ENCODE measurements at regions not wholly inside any gene's neighbourhood (a gene's known extent, or its start where the extent isn't known, plus 50 kb on each side); places are given as distances from the start of the nearest gene placed in this dataset.

DNA sequence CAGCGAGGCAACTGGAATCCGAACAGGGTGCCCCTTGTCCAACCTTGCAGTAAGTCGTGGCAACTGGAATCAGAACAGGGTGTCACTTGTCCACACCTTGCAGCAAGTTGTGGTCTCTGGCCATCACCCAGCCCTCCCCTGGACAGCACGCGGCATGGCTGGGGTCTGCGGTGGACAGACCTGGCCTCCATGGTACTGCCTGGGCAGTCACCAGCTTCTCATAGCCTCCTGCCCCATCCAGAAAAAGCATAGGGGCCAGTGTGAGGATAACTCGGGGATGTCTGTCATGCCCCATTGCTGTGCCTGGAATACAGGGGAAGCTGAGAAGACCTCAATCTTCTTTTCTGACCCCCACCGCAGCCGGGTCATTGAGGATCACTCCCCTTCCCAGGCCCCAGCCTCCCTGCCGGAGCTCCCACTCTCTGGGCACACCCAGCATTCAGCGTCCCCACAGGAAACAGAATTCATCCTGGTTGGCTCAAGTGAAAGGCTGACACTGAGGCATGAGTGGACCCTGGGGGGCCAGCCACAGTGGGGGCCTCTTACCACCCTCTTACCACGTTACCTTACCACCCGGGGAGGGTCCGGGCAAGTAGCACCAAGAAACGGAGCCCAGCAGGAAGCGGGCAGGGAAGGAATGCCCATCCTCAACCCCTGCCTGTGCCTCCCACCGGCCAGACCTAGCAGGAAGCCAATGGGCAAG is 68.0 kb upstream of the RAB6C start:
- TF ChIP-seq, protein P1, sequence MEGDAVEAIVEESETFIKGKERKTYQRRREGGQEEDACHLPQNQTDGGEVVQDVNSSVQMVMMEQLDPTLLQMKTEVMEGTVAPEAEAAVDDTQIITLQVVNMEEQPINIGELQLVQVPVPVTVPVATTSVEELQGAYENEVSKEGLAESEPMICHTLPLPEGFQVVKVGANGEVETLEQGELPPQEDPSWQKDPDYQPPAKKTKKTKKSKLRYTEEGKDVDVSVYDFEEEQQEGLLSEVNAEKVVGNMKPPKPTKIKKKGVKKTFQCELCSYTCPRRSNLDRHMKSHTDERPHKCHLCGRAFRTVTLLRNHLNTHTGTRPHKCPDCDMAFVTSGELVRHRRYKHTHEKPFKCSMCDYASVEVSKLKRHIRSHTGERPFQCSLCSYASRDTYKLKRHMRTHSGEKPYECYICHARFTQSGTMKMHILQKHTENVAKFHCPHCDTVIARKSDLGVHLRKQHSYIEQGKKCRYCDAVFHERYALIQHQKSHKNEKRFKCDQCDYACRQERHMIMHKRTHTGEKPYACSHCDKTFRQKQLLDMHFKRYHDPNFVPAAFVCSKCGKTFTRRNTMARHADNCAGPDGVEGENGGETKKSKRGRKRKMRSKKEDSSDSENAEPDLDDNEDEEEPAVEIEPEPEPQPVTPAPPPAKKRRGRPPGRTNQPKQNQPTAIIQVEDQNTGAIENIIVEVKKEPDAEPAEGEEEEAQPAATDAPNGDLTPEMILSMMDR (IDR thresholded peaks at IDR 0.05; ENCODE audit: poor library complexity, severe bottlenecking) = no peak

DNA sequence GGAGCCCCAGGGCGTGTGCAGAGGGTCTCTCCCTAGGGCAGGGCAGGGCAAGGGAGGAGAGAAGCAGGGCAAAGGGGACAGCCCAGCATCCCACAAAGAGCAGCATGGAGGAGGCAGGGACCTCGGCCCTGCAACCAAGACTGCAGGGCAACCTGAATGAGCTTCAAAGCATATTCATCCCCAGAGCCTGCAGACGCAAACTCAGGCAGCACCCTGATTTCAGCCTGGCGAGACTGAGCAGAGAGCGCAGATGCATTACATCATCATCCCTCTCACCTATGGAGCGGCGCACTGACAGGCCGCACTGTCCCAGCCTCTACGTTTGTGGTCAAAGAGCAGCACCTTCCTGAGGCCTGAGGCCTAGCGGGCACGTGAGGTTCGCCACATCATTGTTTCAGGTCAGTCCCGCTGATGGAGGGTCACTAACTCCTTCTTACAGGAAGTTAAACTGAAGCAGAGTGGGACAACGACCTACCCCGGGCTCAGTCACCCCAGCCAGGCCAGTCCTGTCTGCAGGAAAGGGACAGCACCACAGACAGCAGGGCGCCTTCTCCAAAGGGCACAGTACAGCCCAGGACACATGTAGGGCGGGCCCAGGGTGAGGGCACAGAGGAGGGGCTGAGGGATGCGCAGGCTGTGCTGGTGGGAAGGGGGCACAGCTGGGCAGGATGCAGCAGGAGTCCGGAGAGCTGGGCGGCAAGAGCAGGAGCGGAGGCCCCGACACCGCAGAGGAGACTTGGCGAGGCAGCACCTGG is 67.2 kb upstream of the RAB6C start:
- no peak overlapping the region for H3K27ac ChIP-seq (ENCODE audit: poor library complexity, severe bottlenecking)
- no peak for ATAC-seq (ENCODE audit: low read depth)
- no peaks in the 10 kb centered on the region for H3K27me3 ChIP-seq (ENCODE audit: insufficient read depth, poor library complexity, severe bottlenecking)
- no peak overlapping the region for H3K4me3 ChIP-seq (ENCODE audit: severe bottlenecking)
- no peaks in the 10 kb centered on the region for H3K4me1 ChIP-seq (ENCODE audit: insufficient read depth, poor library complexity, severe bottlenecking)
- TF ChIP-seq, protein P1 (IDR thresholded peaks at IDR 0.05; ENCODE audit: poor library complexity, severe bottlenecking) = no peak
- no peak for DNase-seq (ENCODE audit: low spot score)
- no peaks in the 10 kb centered on the region for H3K36me3 ChIP-seq (ENCODE audit: low read depth)
- no peaks in the 10 kb centered on the region for H3K9me3 ChIP-seq (ENCODE audit: severe bottlenecking)

More for the DNA sequence above, 68.0 kb upstream of the RAB6C start:
- H3K9me3 ChIP-seq (ENCODE audit: severe bottlenecking) = no peaks in the 10 kb centered on the region
- H3K36me3 ChIP-seq (ENCODE audit: low read depth) = no peaks in the 10 kb centered on the region
- H3K4me1 ChIP-seq (ENCODE audit: insufficient read depth, poor library complexity, severe bottlenecking) = no peaks in the 10 kb centered on the region
- no peaks in the 10 kb centered on the region for H3K27me3 ChIP-seq (ENCODE audit: insufficient read depth, poor library complexity, severe bottlenecking)
- no peak for ATAC-seq (ENCODE audit: low read depth)
- no peak for DNase-seq (ENCODE audit: low spot score)
- H3K27ac ChIP-seq (ENCODE audit: poor library complexity, severe bottlenecking) = no peak overlapping the region
- H3K4me3 ChIP-seq (ENCODE audit: severe bottlenecking) = no peak overlapping the region

DNA sequence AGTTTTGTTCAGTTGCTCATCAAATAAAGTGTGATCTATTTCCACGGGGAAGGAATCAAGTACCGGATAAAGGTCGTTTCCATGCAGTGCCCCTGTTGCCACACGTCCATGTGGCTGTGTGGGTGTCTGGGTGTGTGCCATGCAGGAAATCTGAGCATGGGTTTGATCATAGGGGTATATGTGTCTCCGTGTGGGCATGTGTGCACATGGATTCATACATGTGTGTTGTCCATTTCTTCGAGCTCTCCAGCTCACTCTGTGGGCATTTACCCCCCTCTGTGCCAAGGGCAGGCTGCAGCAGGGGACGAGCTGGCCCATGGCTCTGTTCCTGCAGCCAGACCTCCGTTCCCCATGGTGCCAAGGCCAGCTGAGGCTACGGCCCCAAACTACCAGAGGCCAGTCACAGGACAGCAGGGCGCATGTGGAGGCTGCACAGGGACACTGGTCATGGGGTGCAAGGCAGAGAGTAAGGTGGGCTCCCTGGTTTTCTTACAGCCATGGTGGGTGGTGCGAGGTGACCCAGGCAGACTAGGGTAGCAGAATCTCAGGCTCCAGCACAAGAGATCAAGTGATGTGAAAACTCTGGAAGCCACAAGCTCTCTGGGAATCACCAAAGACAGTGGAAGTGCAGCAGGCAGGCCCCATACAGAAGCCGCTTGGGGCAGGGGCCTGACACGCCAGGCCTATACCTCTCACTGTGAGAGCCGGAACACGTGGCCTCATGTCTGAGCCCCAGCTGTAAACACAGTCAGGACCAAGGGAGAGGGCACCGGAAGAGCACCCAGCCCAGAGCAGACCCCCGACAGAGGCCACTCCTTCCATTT is 66.4 kb upstream of the RAB6C start:
- ATAC-seq (ENCODE audit: low read depth) (no peak), DNase-seq (ENCODE audit: low spot score) (no peak)
- TF ChIP-seq, protein P1 (IDR thresholded peaks at IDR 0.05; ENCODE audit: poor library complexity, severe bottlenecking) = no peak
- H3K4me1 ChIP-seq (ENCODE audit: insufficient read depth, poor library complexity, severe bottlenecking) = no peaks in the 10 kb centered on the region
- no peaks in the 10 kb centered on the region for H3K9me3 ChIP-seq (ENCODE audit: severe bottlenecking)
- no peaks in the 10 kb centered on the region for H3K36me3 ChIP-seq (ENCODE audit: low read depth)
- no peak overlapping the region for H3K4me3 ChIP-seq (ENCODE audit: severe bottlenecking)
- no peaks in the 10 kb centered on the region for H3K27me3 ChIP-seq (ENCODE audit: insufficient read depth, poor library complexity, severe bottlenecking)
- no peak overlapping the region for H3K27ac ChIP-seq (ENCODE audit: poor library complexity, severe bottlenecking)

DNA sequence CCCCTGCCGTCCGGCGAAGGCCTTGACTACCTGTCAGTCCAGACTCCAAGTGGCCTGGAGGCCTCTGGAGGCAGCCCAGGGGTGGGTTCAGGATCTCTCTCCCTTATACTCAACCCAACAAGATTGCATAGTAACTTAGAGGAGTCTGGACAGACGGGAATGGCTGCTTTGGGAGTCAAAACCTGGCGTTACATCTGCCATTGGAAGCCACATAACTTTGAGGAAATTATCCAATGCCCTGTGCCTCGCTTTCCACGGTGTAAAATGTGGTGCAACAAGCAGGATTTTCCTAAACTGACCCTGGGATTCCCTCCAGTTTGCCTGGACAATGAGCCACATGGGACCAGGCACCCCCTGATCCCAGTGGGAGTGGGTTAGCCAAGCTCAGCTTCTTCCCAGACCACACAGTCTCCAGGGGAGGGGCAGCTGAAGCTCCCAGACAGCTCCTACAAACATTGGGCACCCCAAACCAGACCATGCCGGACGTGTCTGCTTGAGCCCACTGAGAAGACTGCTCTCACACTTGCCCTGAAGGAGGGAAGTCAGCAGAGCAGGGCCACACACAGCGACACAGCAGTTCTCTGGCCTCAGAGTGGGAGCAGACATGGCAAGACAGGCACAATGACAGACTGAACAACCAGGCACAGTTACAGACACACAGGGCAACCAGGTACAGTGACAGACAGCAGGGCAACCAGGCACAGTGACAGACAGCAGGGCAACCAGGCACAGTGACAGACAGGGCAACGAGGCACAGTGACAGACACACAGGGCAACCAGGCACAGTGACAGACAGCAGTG is 65.6 kb upstream of the RAB6C start:
- Histone ChIP-seq H3K36me3 (ENCODE audit: low read depth) (no peaks in the 10 kb centered on the region), H3K4me1 (ENCODE audit: insufficient read depth, poor library complexity, severe bottlenecking) (no peaks in the 10 kb centered on the region), H3K27ac (ENCODE audit: poor library complexity, severe bottlenecking) (no peak overlapping the region), H3K4me3 (ENCODE audit: severe bottlenecking) (no peak overlapping the region), H3K27me3 (ENCODE audit: insufficient read depth, poor library complexity, severe bottlenecking) (no peaks in the 10 kb centered on the region), H3K9me3 (ENCODE audit: severe bottlenecking) (no peaks in the 10 kb centered on the region)
- DNase-seq (ENCODE audit: low spot score) (no peak), ATAC-seq (ENCODE audit: low read depth) (no peak; the same call in 2 of the 3 replicates)
- TF ChIP-seq, protein P1 (IDR thresholded peaks at IDR 0.05; ENCODE audit: poor library complexity, severe bottlenecking) = no peak
